T-helper 1 cell treated with Interleukin-12 subunit alpha and Interleukin-12 subunit beta and Interleukin-4 antibody, amounts not matched to agents 30 μg/mL and 1 μg/mL, for 36 hours (primary cell): ENCODE measurements at regions not wholly inside any gene's neighbourhood (a gene's known extent, or its start where the extent isn't known, plus 50 kb on each side); places are given as distances from the start of the nearest gene placed in this dataset.
"Not testable (repeated sequence)": the region's sequence is repeated elsewhere in the genome, so short reads cannot be mapped to it uniquely, and the experiment has no call there.

Experiments used
- H3K27ac Mint-ChIP-seq: one replicate; pipeline ENCODE4 v1.8.0; 2021; ENCODE audit warnings: mild to moderate bottlenecking, mixed read lengths
- H3K27me3 Mint-ChIP-seq: one replicate; pipeline ENCODE4 v1.8.0; 2021; ENCODE audit warnings: low read depth, mixed read lengths
- H3K36me3 Mint-ChIP-seq: one replicate; pipeline ENCODE4 v1.8.0; 2021; ENCODE audit warnings: low read depth, mixed read lengths
- H3K4me1 Mint-ChIP-seq: one replicate; pipeline ENCODE4 v1.8.0; 2021; ENCODE audit warnings: low read depth, mixed read lengths
- H3K4me3 Mint-ChIP-seq: one replicate; pipeline ENCODE4 v1.8.0; 2021; ENCODE audit warnings: mild to moderate bottlenecking, moderate library complexity, mixed read lengths
- H3K9me3 Mint-ChIP-seq: one replicate; pipeline ENCODE4 v1.8.0; 2021; ENCODE audit warnings: mixed read lengths

DNA sequence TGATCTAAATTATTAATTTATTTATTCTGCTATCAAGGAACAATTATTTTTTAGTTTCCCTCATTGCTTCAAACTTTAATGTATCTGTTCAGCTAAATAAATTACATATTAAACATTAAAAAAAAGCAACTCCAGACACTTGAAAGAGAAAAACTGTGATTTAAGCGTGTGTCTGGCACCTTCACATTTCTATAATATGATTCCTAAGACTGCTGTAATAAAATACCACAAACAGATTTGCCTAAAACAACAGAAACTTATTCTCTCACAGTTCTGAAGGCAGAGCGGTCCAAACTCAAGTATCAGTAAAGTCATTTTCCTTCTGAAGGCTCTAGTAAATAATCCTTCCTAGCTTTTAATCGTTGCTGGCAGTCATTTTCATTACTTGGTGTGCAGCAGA lies 580.4 kb upstream of the KCND2 start:
- H3K4me3 Mint-ChIP-seq = no peak overlapping the region

DNA sequence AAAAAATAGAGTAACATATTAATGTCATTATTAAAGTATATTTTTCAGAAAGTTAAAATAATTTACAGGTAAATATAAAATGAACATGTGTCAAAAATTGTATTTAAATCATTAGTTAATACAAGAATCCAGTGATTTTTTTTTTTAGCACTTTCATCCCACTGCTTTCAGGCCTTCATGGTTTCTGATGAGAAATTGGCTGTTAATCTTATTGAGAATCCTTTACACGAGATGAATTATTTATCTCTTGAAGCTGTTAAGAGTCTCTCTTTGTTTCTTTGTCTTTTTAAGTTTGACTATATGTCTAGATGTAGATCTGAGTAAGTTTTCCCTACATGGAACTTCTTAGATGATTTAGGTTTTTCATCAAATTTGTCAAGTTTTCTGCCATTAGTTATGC lies 578.5 kb upstream of the KCND2 start:
- no peaks in the 10 kb centered on the region for H3K27me3 Mint-ChIP-seq
- no peaks in the 10 kb centered on the region for H3K4me1 Mint-ChIP-seq
- H3K27ac Mint-ChIP-seq = no peak overlapping the region
- no peak overlapping the region for H3K4me3 Mint-ChIP-seq
- peaks cover 5% of the 10 kb centered on the region for H3K9me3 Mint-ChIP-seq
- no peaks in the 10 kb centered on the region for H3K36me3 Mint-ChIP-seq

More for the DNA sequence above, 580.4 kb upstream of the KCND2 start:
- H3K27ac Mint-ChIP-seq = no peak overlapping the region
- H3K27me3 Mint-ChIP-seq = no peaks in the 10 kb centered on the region
- H3K4me1 Mint-ChIP-seq = no peaks in the 10 kb centered on the region
- peaks cover 5% of the 10 kb centered on the region for H3K9me3 Mint-ChIP-seq
- H3K36me3 Mint-ChIP-seq = no peaks in the 10 kb centered on the region

DNA sequence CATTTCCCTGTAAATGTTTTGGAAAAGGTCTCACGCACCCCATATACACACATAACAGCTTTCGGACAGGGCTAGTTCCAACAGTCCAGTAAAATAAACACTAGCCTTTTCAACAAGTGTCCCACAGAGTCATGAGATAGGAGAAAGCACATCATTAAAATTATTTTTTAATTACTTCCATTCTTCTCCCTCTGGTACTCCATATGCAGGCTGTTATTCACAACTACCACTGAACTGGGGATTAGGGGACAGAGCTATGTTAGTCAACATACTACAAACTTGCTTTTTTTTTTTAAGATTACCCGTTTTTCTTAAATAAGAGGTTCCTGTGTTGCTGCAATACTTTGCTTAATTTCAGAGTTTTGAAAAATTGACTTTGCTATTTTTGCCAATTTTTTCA lies 576.6 kb upstream of the KCND2 start:
- Mint-ChIP-seq H3K9me3 (peaks cover 5% of the 10 kb centered on the region), H3K27ac (no peak overlapping the region), H3K4me3 (no peak overlapping the region), H3K36me3 (no peaks in the 10 kb centered on the region), H3K27me3 (no peaks in the 10 kb centered on the region), H3K4me1 (no peaks in the 10 kb centered on the region)

DNA sequence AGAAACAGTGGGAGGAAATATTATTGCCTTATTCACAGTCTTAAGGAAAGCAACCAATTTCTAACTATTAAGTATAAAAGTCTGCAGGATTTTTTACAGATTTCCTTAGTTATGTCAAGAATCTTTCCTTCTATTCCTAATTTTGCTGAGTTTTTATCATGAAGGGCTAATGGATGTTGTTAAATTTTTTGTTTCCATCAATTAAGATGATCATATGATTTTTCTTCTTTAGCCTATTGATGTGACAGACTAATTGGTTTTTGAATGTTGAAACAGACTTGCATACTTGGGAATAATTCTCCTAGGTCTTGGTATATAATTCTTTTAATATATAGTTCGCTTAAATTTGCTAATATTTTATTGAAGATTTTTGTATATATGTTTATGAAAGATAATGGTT lies 569.1 kb upstream of the KCND2 start:
- Mint-ChIP-seq H3K27ac (no peak overlapping the region), H3K9me3 (peaks cover 4% of the 10 kb centered on the region), H3K36me3 (no peaks in the 10 kb centered on the region), H3K4me3 (no peak overlapping the region), H3K4me1 (no peaks in the 10 kb centered on the region), H3K27me3 (no peaks in the 10 kb centered on the region)

DNA sequence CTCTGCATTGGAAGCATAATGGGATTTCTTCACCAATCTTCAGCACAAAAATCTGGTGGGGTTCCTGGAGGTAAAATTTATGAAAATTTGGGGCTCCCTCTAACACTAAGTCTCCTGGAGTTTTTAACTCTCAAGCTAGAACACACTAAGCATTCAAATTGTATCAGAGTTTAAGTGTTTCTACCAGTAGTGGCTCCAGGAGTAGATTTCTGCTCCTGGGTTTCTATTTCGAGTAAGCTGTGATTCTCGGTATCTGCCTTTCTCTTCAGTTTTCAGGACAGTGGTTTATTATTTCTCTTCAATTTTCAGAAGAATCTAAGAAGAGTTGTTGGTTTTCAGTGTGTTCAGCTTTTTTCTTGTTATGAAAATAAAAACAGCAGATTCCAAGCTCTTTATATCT lies 566.4 kb upstream of the KCND2 start:
- H3K27ac Mint-ChIP-seq = no peak overlapping the region
- no peaks in the 10 kb centered on the region for H3K27me3 Mint-ChIP-seq
- H3K4me1 Mint-ChIP-seq = no peaks in the 10 kb centered on the region
- no peak overlapping the region for H3K4me3 Mint-ChIP-seq
- H3K9me3 Mint-ChIP-seq = peaks cover 4% of the 10 kb centered on the region
- H3K36me3 Mint-ChIP-seq = no peaks in the 10 kb centered on the region

DNA sequence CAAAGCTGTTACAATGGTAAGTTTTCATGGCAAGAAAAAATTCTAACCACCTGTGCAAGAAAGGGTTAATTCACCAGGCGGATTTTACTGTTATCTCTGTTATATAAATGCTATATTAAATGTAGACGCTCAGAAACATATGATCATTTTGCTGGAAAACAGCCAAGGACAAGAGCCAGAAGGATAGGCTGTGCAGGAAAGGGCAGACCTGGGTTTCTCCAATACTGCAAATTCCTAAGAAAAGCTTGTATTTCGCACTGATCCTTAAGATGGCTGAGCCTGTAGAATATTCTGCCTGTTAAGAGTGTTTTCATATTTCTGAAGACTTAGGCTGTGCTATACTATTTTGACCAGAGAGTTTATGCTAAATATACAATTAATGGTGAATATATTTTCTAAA lies 564.1 kb upstream of the KCND2 start:
- Mint-ChIP-seq H3K27ac (no peak overlapping the region), H3K27me3 (no peaks in the 10 kb centered on the region), H3K9me3 (peaks cover 15% of the 10 kb centered on the region), H3K36me3 (no peaks in the 10 kb centered on the region), H3K4me3 (no peak overlapping the region), H3K4me1 (no peaks in the 10 kb centered on the region)

DNA sequence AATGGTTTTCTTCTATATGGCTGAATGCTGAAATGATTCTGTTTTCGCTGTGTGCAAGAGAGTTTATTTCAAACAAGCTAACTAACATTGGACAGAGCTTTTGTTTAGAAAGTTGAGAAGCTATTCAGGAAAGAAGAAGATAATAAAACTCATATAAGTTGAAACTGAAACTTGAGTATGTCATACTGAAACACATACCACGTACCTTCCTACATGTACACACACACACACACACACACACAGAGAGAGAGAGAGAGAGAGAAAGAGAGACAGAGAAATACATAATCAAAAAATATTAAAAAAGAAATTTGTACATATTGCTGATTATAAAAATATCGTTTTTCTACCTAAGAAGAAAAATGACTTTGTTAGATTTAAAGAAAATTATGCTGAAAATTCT lies 561.9 kb upstream of the KCND2 start:
- H3K27me3 Mint-ChIP-seq = no peaks in the 10 kb centered on the region
- no peak overlapping the region for H3K27ac Mint-ChIP-seq
- peaks cover 11% of the 10 kb centered on the region for H3K9me3 Mint-ChIP-seq
- H3K4me1 Mint-ChIP-seq = no peaks in the 10 kb centered on the region
- no peaks in the 10 kb centered on the region for H3K36me3 Mint-ChIP-seq
- H3K4me3 Mint-ChIP-seq = no peak overlapping the region

DNA sequence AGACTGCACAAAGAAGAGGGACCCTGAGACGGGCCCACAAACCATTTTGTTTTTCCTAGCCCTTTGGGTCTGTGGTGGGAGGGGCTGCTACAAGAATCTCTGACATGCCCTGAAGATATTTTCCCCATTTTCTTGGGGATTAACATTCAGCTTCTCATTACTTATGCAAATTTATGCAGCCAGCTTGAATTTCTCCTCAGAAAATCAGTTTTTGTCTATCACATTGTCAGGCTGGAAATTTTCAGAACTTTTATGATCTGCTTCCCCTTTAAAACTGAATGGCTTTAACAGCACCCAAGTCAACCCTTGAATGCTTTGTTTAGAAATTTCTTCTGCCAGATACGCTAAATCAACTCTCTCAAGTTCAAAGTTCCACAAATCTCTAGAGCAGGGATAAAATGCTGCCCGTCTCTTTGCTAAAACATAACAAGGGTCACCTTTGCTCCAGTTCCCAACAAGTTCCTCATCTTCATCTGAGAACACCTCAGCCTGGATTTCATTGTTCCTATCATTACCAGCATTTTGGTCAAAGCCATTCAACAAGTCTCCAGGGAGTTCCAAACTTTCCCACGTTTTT lies 560.0 kb upstream of the KCND2 start:
- Mint-ChIP-seq H3K27me3 (no peaks in the 10 kb centered on the region), H3K27ac (no peak overlapping the region), H3K4me3 (no peak overlapping the region), H3K4me1 (no peaks in the 10 kb centered on the region), H3K36me3 (no peaks in the 10 kb centered on the region), H3K9me3 (peaks cover 10% of the 10 kb centered on the region)

DNA sequence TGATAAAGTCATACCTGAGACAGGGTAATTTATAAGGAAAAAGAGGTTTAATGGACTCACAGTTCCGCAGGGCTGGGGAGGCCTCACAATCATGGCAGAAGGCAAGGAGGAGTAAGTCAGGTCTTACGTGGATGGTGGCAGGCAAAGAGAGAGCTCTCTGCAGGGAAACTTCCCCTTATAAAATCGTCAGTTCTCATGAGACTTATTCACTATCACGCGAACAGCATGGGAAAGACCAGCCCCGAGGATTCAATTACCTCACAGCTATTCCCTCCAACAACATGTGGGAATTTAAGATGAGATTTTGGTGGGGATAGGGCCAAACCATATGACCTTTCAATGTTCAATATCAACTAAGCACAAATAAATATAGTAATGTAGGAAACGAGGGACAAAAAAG lies 559.4 kb upstream of the KCND2 start:
- Mint-ChIP-seq H3K27ac (no peak overlapping the region), H3K36me3 (no peaks in the 10 kb centered on the region), H3K9me3 (peaks cover 10% of the 10 kb centered on the region), H3K27me3 (no peaks in the 10 kb centered on the region), H3K4me3 (no peak overlapping the region), H3K4me1 (no peaks in the 10 kb centered on the region)

DNA sequence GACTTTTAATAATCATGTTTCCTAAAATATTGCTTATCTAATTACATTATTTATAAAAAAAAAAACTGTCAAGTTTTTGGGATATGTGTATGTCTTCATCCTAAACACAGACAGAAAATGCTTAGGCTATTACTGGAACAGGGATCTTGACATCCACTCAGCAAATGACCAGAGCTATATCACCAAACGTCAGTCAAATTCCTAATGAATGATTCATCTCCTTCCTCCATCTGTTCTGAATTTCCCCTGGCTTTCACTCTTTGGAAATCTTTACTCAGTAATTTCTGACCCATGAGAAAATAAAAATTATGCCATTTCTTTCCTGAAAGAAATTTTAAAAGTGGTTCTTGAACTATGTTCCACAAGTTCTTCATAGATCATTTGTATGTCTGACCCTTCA lies 552.4 kb upstream of the KCND2 start:
- Mint-ChIP-seq H3K36me3 (no peaks in the 10 kb centered on the region), H3K27me3 (no peaks in the 10 kb centered on the region), H3K4me1 (no peaks in the 10 kb centered on the region), H3K27ac (no peak overlapping the region), H3K9me3 (no peaks in the 10 kb centered on the region), H3K4me3 (no peak overlapping the region)

DNA sequence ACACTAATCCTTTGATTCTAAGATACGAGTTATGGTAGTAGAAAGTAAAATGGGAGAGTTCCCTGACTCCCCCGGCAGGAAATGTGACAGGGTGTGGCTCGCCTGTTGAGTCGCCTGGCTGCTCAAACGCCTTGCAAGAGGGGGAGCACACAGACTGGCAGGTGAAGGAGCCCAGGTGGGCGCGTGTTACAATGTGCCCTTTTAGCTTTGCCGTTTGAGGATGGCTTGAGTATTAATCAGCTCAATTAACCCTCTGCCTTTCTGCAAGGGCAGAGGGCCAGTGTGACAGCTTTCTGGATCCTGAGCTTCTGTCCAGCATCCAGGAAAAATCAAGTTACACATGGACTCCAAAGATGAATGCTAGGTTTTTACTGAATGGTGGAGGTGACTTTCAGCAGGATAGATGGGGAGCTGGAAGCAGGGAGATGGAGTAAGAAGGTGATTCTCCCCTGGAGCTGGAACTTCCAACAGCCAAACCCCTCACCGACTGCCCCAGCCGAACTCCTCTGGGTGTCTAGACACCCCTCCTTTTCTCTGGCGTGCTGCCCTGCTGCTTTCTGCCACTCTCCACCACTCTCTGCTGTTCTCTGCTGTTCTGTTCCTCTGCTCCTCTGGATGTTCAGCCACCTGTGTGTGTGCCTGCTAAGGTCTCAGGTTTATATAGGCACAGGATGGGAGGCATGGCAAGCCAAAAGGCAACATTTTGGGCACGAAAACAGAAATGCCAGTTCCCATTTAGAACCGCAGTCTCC lies 548.8 kb upstream of the KCND2 start:
- Mint-ChIP-seq H3K27me3 (no peaks in the 10 kb centered on the region), H3K36me3 (no peaks in the 10 kb centered on the region), H3K9me3 (no peaks in the 10 kb centered on the region), H3K4me1 (no peaks in the 10 kb centered on the region), H3K4me3 (no peak overlapping the region), H3K27ac (no peak overlapping the region)

DNA sequence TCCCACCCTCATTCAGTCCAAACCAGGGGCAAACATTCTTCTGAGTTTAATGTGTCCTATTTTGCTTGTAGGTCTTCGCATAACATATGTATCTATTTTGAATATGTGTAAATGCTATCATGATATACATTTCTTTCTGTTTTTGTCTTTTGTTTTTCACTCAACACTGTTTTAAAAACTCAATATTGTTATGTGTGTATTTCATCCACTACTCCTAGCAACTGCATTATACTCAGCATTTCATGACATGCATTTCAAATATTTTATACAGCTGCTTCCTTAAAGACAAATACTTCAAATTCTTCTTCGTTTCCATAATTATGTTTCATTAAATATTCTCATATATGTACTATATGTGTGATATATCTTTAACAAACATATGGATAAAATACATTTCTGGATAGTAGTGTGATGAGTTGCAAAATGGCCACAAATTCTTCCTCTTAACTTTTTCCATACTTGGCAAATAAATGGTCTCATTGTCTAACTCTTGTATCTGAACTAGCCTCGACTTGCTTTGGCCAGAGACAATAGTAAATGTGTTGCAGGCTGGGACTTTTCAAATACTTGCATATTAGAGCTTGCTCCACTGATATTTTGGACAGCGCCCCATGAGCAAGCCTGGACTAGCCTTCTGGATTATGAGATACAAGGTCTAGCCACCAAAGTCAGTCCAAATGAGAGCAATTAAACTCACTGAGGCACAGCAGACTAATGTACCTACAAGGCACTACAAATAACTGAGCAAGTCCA lies 539.7 kb upstream of the KCND2 start:
- Mint-ChIP-seq H3K4me1 (no peaks in the 10 kb centered on the region), H3K27me3 (no peaks in the 10 kb centered on the region), H3K36me3 (no peaks in the 10 kb centered on the region), H3K9me3 (no peaks in the 10 kb centered on the region), H3K27ac (no peak overlapping the region), H3K4me3 (no peak overlapping the region)

DNA sequence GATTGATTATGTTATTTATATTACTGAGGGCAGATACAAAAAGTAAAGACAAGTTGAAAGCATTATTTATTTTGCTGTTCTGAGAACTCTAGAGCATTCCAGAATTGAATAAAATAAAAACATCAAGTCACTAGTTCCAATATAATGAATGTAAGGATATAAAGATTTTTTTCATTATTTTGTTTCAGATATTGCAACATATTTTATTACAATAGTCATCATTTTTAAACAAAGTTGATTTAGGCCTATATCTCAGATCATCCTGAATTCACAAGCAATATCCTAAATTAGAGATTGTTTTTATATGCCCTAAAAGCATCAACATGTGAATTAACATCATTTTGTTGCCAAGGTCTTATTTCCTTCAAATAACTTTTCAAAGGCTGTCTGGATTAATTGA lies 535.6 kb upstream of the KCND2 start:
- Mint-ChIP-seq H3K4me1 (no peaks in the 10 kb centered on the region), H3K4me3 (no peak overlapping the region)

DNA sequence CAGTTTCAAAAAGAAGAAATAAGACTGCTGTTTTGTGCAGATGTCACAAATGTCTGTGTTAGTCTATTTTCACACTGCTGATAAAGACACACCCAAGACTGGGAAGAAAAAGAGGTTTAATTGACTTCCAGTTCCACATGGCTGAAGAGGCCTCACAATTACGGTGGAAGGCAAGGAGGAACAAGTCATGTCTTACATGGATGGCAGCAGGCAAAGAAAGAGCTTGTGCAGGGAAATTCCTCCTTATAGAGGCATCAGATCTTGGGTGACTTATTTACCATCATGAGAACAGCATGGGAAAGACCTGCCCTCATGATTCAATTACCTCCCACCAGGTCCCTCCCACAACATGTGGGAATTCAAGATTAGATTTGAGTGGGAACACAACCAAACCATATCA lies 527.7 kb upstream of the KCND2 start:
- not testable (repeated sequence) for H3K27me3 Mint-ChIP-seq, H3K36me3 Mint-ChIP-seq, H3K4me3 Mint-ChIP-seq, H3K27ac Mint-ChIP-seq, H3K4me1 Mint-ChIP-seq, H3K9me3 Mint-ChIP-seq

More for the DNA sequence above, 535.6 kb upstream of the KCND2 start:
- no peaks in the 10 kb centered on the region for H3K9me3 Mint-ChIP-seq
- no peaks in the 10 kb centered on the region for H3K27me3 Mint-ChIP-seq
- no peak overlapping the region for H3K27ac Mint-ChIP-seq
- no peaks in the 10 kb centered on the region for H3K36me3 Mint-ChIP-seq

DNA sequence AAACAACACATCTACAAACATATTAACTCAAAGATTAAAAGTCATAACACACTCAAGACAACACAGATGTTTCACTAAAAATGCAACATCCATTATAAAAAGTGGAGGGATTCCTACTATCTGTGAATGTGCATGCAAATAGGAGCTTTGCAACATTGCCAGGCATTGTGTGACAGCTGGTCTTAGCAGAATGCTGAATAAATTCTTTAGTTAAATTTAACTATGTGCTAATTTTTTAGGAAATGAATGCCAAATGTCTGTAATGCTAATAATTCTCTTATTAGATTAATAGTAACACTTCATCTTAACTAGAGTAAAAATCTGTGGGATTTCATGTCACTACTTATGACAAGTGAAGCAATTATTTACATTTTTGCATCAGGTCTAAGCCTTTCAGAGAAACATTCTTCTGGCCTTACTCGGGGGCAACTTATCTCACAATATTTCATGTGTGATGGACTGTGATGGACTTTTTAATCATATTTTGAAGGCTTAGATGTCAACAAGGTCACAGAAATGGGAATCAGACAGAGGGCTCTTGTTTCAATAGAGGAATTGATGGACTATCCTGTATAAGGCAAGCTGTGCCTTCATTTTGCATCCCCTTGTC lies 524.6 kb upstream of the KCND2 start:
- no peaks in the 10 kb centered on the region for H3K4me1 Mint-ChIP-seq
- H3K36me3 Mint-ChIP-seq = no peaks in the 10 kb centered on the region
- H3K27me3 Mint-ChIP-seq = no peaks in the 10 kb centered on the region
- H3K27ac Mint-ChIP-seq = no peak overlapping the region
- no peak overlapping the region for H3K4me3 Mint-ChIP-seq
- no peaks in the 10 kb centered on the region for H3K9me3 Mint-ChIP-seq
